Gastroesophageal sphincter (tissue), 3 donors: ENCODE measurements at regions not wholly inside any gene's neighbourhood (a gene's known extent, or its start where the extent isn't known, plus 50 kb on each side); places are given as distances from the start of the nearest gene placed in this dataset.
"Not testable (repeated sequence)": the region's sequence is repeated elsewhere in the genome, so short reads cannot be mapped to it uniquely, and the experiment has no call there.

Experiments
- CTCF ChIP-seq, 4 experiments: fragments of 200-600 bp in 2 of 4; fragments of 450-650 bp in 2 of 4; sonication (generic) in 1 of 4; IDR thresholded peaks; one replicate each; pipeline ENCODE4 v1.5.1; 2017 to 2019; ENCODE audit warnings: antibody characterized with exemption in 4 of 4, mild to moderate bottlenecking in 2 of 4, moderate library complexity in 2 of 4
- EP300 ChIP-seq: sonication (generic); formaldehyde crosslinking; IDR thresholded peaks from one replicate; pipeline ENCODE4 v1.6.1; 2017; ENCODE audit warnings: antibody characterized with exemption, mild to moderate bottlenecking

- not testable (repeated sequence) for TF ChIP-seq EP300; CTCF (IDR thresholded peaks at IDR 0.05)
These were observed 91.7 kb upstream of the OLIG2 start for GRCh38 chr21:32934068-32934467.
